HG02623 (cell line): ENCODE measurements at regions not wholly inside any gene's neighbourhood (a gene's known extent, or its start where the extent isn't known, plus 50 kb on each side); places are given as distances from the start of the nearest gene placed in this dataset.
"Not testable (repeated sequence)": the region's sequence is repeated elsewhere in the genome, so short reads cannot be mapped to it uniquely, and the experiment has no call there.

Experiments
- ATAC-seq: cut with Tn5 transposase; IDR thresholded peaks from one replicate; pipeline ENCODE4 v1.9.1; 2021; ENCODE audit warnings: moderate library complexity; ENCODE audit not compliant: unreplicated experiment

DNA sequence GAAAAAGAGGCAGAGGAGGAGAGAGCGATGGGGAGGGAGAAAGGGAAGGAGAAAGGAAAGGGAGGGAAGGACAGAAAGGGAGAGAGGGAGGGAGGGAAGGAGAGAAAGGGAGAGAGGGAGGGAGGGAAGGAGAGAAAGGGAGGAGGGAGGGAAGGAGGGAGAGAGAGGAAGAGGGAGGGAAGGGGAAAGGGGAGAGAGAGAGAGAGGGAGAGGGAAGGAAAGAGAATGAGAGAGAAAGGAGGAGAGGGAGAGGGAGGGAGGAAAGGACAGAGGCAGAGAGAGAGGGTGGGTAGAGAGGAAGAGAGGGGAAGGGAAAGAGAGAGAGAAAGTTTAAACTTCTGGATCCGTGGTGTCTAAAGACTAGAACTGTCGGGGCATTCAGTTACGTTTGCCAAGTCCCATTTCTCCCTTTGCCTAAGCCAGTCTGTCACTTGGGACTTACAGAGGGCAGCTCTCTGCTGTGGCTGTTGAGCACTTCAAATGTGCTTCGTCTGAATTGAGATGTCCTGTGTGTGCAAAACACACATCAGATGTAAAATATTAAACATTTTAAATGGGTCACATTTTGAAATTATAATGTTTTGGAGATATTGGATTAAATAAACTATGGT lies 62.6 kb downstream of the PLXNA1 start:
- ATAC-seq: no peak

DNA sequence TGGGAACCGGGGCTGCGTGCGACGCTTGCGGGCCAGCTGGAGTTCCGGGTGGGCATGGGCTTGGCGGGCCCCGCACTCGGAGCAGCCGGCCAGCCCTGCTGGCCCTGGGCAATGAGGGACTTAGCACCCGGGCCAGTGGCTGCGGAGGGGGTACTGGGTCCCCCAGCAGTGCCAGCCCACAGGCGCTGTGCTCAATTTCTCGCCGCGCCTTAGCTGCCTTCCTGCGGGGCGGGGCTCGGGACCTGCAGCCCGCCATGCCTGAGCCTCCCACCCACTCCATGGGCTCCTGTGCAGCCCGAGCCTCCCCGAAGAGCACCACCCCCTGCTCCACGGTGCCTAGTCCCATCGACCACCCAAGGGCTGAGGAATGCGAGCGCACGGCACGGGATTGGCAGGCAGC lies 63.8 kb downstream of the PLXNA1 start:
- not testable (repeated sequence) for ATAC-seq

DNA sequence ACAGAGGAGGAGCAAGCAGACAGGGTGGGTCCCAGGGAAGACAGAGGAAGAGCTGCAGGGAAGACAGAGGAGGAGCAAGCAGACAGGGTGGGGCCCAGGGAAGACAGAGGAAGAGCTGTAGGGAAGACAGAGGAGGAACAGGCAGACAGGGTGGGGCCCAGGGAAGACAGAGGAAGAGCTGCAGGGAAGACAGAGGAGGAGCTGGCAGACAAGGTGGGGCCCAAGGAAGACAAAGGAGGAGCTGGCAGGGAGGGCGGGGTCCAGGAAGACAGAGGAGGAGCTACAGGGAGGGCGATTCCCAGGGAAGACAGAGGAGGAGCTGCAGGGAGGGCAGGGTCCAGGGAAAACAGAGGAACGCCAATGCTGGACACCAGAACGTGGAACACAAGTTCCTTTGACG lies 66.5 kb downstream of the PLXNA1 start:
- ATAC-seq: no peak

DNA sequence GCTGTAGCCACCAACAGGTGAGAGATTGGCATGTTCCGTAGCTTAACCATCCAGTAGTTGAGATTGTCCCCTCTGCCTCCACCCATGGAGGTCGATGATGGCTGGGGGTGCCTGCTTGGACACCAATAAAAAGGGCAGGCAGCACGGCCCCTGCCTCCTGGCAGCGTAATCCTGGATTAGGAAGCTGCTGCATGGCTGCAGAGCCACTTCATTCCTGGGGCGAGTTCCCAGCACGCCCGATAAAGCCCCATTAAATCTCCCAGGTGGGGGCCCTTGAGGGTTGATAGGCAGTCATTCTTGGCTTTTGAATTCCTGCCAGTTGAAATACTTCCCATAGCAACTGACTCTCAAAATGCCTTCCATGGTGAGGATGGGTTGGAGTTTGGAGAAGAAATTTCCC lies 67.8 kb downstream of the PLXNA1 start:
- no peak for ATAC-seq

DNA sequence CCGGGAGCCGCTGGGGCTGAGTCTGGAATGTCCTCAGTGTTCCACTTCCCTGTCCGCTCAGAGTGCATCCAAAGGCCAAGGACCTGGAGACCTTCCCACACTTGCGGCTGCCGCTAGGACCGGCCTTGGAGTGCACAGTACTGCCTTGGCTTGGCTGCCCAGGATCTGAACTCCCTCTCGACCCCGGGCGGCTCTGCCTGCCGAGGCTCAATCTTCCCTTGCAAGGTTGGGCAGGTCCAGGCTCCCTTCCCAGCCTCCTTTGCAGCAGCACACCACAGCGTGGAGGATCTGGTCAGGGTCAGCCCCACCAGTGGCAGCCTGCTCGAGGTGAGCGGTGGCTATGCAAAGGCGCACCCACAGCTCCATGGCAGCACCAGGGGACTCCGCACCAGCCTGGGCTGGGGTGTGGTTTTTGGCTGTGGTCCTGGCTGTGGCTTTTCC lies 69.2 kb downstream of the PLXNA1 start:
- ATAC-seq: no peak

DNA sequence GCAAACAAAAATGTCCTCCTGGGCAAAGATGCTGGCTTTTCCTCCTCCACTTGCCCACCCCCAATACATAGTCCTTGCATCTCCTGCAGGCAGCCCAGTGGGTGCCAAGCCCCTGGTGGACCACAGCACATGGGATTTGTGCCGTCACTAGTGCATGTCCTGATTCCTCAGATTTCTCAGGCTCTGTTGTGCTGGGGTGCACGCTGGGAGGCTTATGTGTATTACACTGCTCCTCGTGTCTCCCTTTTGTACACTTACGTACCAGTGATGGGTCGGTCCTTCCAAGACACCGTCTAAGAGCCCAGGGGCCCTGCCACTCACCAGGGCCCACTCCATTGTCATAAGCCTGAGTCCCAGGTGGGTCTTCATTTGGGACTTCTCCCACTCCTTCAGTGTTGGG lies 70.1 kb downstream of the PLXNA1 start:
- no peak for ATAC-seq

DNA sequence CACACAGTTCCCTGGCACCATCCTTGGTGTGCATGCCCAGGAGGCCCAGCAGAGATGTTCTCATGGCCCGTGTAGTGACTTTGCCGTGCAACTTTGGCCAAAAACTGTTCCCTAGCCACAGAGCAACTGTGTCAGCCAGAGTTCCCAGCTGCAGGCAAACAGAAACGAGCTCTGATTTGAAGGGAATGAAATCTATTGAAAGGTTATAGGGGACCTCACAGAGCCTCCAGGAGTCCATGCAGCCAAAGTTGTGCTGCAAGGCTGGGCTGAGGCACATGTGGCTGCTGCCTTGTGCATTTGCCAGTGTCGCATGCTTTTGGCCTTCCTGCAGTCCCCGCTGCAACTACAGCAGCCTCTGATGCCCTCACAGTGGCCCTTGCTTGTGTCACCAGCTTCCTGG lies 70.5 kb downstream of the PLXNA1 start:
- ATAC-seq: no peak

DNA sequence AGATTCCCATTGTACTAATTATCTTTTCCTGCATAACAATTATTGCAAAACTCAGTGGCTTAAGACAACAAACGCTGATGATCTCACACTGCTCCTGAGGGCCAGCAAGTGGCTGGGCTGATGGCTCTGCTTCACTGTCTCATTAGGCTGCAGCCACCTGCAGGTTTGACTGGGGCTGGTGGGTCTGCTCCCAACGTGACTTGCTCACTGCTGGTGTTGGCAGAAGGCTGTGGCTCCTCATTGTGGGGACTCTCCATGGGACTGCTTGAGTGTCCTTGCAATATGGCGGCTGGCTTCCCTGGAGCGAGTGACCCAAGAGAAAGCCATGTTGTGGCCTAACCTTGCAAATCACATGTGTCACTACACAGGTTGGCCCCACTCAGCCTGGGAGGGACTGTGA lies 71.1 kb downstream of the PLXNA1 start:
- no peak for ATAC-seq

DNA sequence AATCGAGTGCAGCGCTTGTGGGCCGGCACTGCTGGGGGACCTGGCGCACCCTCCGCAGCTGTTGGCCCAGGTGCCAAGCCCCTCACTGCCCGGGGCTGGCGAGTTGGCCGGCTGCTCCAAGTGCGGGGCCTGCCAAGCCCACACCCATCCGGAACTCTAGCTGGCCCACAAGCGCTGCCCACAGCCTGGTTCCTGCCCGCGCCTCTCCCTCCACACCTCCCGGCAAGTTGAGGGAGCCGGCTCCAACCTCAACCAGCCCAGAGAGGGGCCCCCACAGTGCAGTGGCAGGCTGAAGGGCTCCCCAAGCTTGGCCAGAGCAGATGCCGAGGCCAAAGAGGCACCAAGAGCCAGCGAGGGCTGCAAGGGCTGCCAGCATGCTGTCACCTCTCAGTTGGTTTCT lies 73.4 kb downstream of the PLXNA1 start:
- no peak for ATAC-seq

DNA sequence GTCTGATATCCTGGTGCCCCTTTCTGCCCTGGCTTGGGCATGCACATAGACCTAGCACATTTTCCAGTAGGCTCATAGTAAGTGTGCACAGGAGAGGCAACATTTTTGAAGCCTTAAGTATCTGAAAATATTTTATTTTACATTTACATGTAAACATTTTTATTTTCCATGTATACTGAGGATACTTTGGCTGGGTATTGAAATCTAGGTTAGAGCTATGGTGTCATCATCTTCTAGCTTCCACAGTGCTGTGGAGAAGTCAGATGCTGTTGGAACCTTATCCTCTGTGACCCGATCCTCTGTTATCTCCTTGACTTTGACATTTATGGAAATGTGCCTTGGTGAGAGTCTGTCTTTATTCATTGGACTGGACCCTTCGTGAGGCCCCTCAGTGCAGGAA lies 74.1 kb downstream of the PLXNA1 start:
- ATAC-seq: no peak

DNA sequence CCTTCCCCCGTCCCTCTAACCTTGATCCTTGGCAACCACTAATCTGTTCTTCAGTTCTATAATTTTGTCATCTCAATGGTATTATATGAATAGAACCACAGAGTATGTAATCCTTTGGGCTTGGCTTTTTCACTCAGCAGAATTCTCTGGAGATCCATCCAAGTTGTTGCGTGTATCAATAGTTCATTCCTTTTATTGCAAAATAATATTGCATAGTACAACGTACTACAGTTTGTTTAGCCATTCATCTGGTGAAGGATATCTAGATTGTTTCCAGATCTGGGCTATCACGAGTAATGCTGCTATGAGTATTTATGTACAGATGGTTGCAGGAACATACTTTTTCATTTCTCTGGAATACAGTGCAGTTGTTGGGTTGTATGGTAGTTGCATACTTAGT lies 76.2 kb downstream of the PLXNA1 start:
- no peak for ATAC-seq

DNA sequence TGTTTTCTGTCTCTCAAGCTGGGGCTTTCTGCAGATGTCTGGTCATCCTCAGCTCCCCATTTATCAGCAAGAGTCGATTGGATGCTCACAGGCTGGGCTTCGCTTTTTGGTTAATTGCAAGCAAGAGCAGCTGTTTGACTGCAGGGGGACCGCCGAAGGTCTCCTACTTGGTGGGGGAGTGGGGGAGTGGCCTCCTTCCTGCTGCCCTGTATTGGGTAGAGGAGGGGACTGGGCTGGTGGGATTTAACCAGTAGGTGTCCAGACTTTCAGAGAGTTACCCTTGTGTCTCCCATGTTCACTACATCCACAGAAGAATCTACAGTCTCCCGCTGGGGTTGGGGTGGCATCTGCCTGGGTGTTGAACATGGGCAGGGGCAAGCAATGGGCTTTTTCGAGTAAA lies 78.7 kb downstream of the PLXNA1 start:
- ATAC-seq: no peak

DNA sequence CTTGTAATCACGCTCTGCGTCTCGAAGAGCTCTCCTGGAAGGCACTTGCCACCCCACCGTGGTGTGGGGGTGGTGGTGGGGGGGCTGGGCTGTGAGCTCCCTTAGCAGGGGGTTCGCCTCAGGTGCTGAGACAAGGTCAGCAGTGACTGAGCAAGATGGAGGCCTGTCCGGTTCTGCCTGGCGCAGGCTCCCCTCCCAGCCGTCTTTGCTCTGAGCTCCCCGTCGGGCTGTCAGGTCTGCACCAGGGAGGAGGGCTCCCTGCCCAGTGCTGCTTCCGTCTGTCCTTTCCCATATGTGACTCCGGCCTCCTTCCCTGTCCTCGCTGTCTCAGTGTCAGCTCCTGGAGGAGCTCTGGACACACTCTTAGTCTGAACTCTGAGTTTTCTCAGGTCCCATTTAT lies 80.0 kb downstream of the PLXNA1 start:
- ATAC-seq: no peak

DNA sequence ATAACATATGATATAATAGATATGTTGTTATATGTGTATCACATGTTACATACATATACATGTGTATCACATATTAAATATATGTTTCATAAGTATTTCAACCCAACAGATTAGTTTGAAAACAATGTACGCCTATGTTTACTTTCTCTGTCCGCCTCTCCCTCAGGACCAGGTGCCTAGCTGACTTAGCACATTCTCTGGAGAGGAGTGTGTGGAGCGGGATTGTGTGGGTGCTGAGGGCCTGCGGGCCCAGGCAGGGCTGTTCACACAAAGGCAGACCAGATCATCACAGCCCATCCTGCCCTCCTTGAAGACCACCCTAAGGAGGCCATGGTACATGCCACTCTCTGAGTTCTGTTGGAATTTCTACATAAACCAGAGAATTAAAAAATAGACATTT lies 81.0 kb downstream of the PLXNA1 start:
- no peak for ATAC-seq

DNA sequence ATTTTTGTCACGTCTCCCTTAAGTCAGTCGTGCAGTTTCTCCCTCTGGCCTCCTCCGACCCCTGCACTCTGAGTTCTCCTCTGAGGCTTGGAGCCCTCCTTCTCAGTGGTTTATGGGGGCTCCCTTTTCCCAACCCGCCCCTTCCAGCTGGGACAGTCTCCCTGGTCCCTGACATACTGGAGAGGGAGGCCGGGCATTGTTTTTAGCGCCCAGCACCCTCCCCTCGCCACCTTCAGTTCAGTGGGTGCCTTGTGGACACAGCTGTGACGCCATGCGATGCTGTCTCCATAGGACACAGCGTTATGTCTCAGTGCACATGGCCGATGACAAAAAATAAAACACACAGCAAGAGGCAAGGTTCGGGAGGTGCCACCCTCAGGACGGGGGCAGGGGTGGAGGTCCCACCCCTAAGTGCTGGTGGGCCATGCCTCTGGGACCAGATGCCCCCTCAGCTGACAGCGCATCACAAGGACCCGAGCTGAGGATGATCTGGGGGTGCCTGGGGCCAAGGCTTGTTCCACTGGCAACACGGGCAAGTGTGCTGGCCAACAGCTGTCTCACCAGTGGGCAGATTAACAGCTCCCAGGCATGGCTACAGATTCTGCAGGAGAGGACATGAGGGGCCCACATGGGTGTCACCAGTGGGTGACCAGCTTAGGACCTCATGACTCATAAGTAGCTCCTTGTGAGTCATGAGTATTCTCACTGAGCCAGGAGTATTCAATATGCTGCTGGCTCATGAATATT lies 81.6 kb downstream of the PLXNA1 start:
- ATAC-seq: no peak

DNA sequence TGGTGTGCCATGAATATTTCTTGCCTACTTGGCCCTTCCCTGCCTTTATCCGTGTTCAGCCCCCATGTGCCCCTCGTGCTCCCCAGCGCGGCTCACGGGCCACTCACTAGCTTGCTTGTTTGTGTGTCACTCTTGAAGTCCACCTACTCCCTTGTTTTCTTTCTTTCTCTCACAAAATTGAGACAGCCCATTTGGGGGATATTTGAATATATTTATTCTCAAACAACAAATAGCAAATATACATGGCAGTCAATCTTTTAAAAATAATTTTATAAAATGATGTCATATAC lies 82.2 kb downstream of the PLXNA1 start:
- no peak for ATAC-seq

DNA sequence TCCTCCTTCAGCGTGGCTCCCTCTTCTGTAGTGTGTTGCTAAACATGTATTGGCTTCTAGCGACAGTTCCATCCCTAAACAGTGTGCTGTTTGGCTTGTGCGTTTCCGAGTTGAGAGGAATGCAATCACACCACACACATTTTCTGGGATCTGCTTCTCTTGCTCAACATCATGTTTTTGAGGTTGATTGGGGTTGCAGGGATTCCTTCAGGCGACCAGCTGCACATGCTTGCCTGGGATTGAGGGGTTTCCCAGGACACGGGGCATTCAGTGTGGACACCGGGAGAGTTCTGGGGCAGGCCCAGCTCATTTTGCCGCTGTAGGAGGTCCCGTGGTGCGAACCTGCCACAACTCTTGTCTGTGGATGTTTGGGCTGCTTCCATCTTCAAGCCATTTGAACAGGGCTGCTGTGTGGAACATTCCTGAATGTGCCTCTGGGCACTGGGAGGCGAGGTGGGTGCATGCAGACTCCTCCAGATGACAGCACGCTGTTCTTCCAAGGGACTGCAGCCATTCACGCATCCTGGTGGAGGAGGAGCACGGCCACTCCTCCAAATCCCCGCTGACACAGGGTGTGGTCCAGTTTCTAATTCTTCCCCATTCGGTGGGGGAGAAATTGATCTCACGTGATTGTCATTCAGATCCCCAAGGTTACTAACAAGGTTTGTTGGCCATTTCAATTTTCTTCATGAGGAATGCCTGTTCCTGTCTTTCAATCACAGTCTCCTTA lies 82.8 kb downstream of the PLXNA1 start:
- ATAC-seq: no peak

DNA sequence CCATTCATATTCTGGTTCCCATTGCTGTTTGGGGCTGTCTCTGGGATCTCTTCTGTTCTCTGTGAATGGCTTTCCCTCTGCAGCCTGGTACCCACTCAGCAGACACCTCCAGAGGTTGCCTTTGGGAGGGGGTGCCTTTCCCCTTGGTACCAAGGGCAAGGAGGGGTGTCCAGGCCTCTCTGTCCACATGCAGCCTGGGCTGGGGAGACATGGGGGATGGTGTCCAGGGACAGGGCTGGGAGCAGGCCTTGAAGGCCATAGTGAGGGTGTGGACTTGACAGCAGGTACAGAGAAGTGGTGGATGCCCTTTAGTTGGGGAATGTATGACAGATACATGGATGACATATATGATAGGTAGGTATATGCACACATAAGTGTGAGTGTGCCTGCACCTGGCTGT lies 83.7 kb downstream of the PLXNA1 start:
- no peak for ATAC-seq

DNA sequence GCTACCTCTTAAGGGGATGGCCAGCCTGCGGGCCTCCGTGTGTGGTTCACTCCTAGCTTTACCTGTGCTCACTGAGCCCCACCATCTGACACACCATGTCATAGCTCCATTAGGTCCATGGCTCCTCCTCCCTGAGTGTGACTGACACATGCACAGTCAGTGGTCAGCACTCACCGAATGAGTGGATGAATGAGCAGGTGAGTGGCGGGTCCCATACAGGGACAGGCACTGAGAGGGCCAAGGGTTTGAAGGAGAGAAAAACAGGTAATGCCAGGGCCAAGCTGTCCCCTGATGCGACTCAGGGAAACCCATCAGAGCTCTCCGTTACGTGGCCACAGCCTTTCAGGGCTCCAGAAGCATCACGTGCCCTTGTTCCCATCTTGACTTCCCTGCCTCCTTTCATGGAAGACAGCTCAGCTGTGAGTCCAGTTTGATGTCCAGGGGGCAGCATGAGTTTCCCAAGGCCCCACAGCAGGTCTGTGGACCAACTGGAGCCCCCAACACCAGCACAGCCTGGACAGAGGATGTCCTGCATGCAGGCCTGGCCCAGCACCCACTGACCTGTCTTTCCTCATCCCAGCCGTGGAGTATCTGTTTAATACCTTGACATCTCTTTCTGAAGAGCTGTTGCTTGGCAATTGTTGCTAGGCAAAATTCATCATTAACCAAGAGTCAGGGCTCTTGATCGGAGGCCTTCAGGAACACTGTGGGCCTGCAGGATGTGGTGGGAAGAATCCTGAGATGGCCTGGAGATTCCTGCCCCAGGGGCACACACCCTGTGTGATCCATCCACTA lies 84.4 kb downstream of the PLXNA1 start:
- no peak for ATAC-seq

DNA sequence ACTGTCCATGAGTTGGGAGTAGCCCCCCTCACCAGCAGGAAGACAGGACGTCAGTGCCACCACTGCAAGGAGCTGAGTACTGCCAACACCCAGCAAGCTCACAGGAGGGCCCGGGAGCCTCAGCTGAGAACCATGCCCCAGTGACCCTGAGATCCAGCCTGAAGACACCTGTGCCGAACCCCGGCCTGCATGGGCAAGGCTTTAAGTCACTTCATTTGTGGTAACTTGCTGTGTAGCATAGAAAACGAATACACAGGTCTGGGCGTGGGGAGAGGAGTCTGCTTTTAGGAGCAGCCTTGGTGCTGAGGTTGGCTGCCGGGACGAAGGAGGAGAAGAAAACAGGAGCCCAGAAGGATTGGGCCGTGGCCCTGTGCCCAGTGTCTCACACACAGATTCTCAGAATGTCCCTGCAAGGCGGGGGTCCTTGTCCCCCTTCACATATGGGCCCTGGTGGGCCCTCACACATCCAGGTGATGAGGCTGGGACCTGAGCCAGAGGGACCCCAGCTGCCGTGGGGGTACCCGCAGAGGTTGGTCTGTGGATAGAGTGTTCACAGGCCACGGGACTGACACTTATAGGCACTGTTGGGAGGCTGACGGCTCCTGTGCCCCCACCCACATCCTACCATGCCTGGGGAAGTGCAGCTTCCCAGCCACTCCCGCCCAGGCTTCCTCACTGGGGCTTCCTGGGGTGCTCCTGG lies 85.3 kb downstream of the PLXNA1 start:
- no peak for ATAC-seq

DNA sequence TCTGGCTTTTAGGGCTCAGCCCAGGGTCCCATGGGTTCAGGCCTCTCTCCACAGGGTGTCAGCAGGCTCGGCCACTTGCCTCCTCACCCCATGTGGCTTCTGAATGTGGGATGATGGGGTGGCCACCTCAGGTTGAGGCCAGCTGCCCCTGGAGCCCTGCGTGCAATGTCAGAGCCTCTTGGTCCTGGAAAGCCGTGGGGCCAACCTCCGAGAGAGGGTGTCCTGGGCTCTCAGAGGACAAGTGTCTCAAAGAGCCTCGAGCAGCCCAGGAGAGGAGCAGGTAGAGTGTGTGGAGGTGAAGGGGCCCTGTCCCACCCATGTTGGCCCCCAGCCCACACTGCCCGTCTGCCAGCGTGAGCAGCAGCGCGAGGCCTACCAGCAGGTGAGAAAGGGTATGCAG lies 86.0 kb downstream of the PLXNA1 start:
- ATAC-seq: no peak
